ENCODE measurements at regions not wholly inside any gene's neighbourhood (a gene's known extent, or its start where the extent isn't known, plus 50 kb on each side); places are given as distances from the start of the nearest gene placed in this dataset.
A peak's percentile ranks its signal among the peaks of the same experiment; 100 is the strongest.

DNA sequence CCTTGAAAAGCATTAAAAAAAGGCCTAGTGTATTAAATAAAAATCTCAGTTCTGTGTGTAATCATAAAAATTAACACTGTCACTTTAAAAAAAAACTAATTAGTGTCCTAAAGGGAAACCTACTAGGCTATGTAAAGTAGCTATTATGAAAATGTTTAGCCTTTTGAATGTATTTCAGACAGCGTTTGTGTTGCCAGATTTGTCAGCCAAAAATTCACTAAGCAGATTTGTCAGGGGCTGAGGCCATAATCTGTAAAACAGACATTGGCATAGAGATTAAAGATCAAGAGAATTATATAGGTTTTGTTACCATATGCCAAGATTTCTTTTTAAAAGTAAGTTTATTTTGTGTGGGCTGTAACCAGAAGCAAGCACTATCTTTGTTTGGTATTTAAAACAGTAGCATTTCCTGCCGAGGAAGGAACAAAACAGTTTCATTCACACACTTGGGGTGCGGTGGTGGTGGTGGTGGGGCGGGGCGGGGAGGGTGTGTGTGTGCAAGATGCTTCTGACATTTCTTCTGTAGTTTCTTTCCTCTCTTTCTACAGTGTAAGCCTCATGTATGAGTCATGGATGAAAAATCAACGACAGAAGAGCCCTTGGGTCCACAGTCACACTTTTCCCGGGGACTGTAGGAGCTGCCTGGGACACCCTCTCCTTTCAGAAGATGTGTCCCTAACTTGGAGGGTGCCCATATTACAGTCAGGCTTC, 328.5 kb upstream of the FANCL start:
- H3K27me3 ChIP-seq (ENCODE audit: insufficient read depth, low read depth), result no peaks in the 10 kb centered on the region
- H3K9me2 ChIP-seq (ENCODE audit: insufficient read depth), result no peaks in the 10 kb centered on the region
- no peak for TF ChIP-seq EZH2 (IDR thresholded peaks at IDR 0.05; ENCODE audit: low read depth)
- TF ChIP-seq, protein P1, sequence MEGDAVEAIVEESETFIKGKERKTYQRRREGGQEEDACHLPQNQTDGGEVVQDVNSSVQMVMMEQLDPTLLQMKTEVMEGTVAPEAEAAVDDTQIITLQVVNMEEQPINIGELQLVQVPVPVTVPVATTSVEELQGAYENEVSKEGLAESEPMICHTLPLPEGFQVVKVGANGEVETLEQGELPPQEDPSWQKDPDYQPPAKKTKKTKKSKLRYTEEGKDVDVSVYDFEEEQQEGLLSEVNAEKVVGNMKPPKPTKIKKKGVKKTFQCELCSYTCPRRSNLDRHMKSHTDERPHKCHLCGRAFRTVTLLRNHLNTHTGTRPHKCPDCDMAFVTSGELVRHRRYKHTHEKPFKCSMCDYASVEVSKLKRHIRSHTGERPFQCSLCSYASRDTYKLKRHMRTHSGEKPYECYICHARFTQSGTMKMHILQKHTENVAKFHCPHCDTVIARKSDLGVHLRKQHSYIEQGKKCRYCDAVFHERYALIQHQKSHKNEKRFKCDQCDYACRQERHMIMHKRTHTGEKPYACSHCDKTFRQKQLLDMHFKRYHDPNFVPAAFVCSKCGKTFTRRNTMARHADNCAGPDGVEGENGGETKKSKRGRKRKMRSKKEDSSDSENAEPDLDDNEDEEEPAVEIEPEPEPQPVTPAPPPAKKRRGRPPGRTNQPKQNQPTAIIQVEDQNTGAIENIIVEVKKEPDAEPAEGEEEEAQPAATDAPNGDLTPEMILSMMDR (conservative IDR thresholded peaks at IDR 0.05), result no peak
- no peak overlapping the region for H3K27ac ChIP-seq
- intact Hi-C loops (cut with micrococcal nuclease; ENCODE audit: unreplicated experiment), result loop anchor here (2.0 to 10.0 kb wide), 3 partner anchors 65 to 265 kb away; no protein-coding TSS in a partner anchor
- CTCF ChIA-PET, result interaction anchor here (0.7 kb wide), 1 partner anchor 243 kb away, joined by 7 read pairs; no protein-coding TSS in a partner anchor
- H3K79me2 ChIP-seq (ENCODE audit: low read depth), result no peaks in the 10 kb centered on the region
- no peak overlapping the region for H3K4me3 ChIP-seq
- H2AFZ ChIP-seq, result no peak overlapping the region
- no peak overlapping the region for H3K4me2 ChIP-seq
- DNase-seq, result peak in 1 of 2 experiments; percentile 18
- H4K20me1 ChIP-seq (ENCODE audit: insufficient read depth), result no peaks in the 10 kb centered on the region
- no TSS peak for BruUV-seq (replicated peaks)
- no peaks in the 10 kb centered on the region for H3F3A ChIP-seq (ENCODE audit: insufficient read depth, low read depth)
- H3K36me3 ChIP-seq (ENCODE audit: low read depth), result no peaks in the 10 kb centered on the region
- POLR2A ChIA-PET (ENCODE audit: unreplicated experiment), result no interaction called here
- no peaks in the 10 kb centered on the region for H3K4me1 ChIP-seq (replicated peaks; ENCODE audit: insufficient read depth)
- no peaks in the 10 kb centered on the region for H3K9me3 ChIP-seq (ENCODE audit: insufficient read depth, low read depth)

DNA sequence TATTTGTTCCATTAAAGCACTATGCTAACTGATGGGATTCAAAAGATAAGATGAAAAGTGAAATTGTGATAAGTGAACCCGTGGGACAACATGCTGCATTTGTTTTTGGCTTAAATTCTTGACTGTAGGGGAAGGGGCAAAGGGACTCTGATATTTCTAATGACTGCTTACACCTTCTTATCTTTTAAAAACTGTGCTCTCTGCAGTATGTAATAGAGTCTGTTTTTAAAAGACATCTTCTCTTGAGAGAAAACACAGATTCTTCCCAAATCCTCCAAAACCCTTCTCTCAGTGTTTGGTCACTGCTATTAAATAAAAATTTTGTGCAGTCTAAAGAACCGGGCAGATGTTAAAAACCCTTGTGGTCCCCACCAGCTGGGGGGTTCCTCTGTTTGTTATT, 327.8 kb upstream of the FANCL start:
- H3K27ac ChIP-seq, result no peak overlapping the region
- TF ChIP-seq, protein P1 (conservative IDR thresholded peaks at IDR 0.05), result no peak
- TF ChIP-seq EZH2 (IDR thresholded peaks at IDR 0.05; ENCODE audit: low read depth), result no peak
- H3F3A ChIP-seq (ENCODE audit: insufficient read depth, low read depth), result no peaks in the 10 kb centered on the region
- no peaks in the 10 kb centered on the region for H3K27me3 ChIP-seq (ENCODE audit: insufficient read depth, low read depth)
- intact Hi-C loops (cut with micrococcal nuclease; ENCODE audit: unreplicated experiment), result no loop called here
- H2AFZ ChIP-seq, result no peak overlapping the region
- no peak overlapping the region for H3K4me3 ChIP-seq
- no peak for DNase-seq
- no peak overlapping the region for H3K4me2 ChIP-seq
- ChIA-PET CTCF (no interaction called here), POLR2A (ENCODE audit: unreplicated experiment) (no interaction called here)
- no peaks in the 10 kb centered on the region for H3K36me3 ChIP-seq (ENCODE audit: low read depth)
- no peaks in the 10 kb centered on the region for H3K79me2 ChIP-seq (ENCODE audit: low read depth)
- H3K4me1 ChIP-seq (replicated peaks; ENCODE audit: insufficient read depth), result no peaks in the 10 kb centered on the region
- H3K9me3 ChIP-seq (ENCODE audit: insufficient read depth, low read depth), result no peaks in the 10 kb centered on the region
- no peaks in the 10 kb centered on the region for H4K20me1 ChIP-seq (ENCODE audit: insufficient read depth)
- H3K9me2 ChIP-seq (ENCODE audit: insufficient read depth), result no peaks in the 10 kb centered on the region
- BruUV-seq (replicated peaks), result no TSS peak

DNA sequence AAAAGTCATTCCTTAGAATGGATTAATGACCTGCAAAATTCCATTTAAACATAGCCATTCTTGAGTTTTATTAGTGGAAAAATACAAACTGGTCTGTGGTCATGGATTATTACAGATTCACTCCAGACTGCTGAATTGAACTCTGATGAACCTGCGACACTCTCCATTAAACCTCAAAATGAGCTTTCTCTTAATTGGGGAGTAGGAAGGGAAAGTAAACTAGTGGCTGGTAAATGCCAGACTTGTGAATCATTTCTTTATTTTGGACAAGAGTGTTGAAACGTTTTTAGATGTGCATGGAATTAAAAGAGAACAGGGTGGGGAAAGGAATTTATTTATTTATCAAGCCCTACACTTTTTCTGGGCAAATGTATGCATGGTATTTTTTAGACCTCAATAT, 321.2 kb upstream of the FANCL start:
- DNase-seq, result peak in 1 of 2 experiments; percentile 55
- Histone ChIP-seq H3F3A (ENCODE audit: insufficient read depth, low read depth) (no peaks in the 10 kb centered on the region), H3K27ac (no peak overlapping the region), H3K4me1 (replicated peaks; ENCODE audit: insufficient read depth) (peaks cover 7% of the 10 kb centered on the region), H3K4me3 (no peak overlapping the region), H3K9me2 (ENCODE audit: insufficient read depth) (no peaks in the 10 kb centered on the region), H4K20me1 (ENCODE audit: insufficient read depth) (no peaks in the 10 kb centered on the region), H3K9me3 (ENCODE audit: insufficient read depth, low read depth) (no peaks in the 10 kb centered on the region), H3K36me3 (ENCODE audit: low read depth) (no peaks in the 10 kb centered on the region), H2AFZ (no peak overlapping the region), H3K79me2 (ENCODE audit: low read depth) (no peaks in the 10 kb centered on the region), H3K4me2 (0 out of 2 replicates have a peak overlapping the region, but pooled peaks have one; percentile 7), H3K27me3 (ENCODE audit: insufficient read depth, low read depth) (no peaks in the 10 kb centered on the region)
- no TSS peak for BruUV-seq (replicated peaks)
- TF ChIP-seq, protein P1 (conservative IDR thresholded peaks at IDR 0.05), result no peak
- no peak for TF ChIP-seq EZH2 (IDR thresholded peaks at IDR 0.05; ENCODE audit: low read depth)
- intact Hi-C loops (cut with micrococcal nuclease; ENCODE audit: unreplicated experiment), result loop anchor here (5.0 kb wide), 1 partner anchor 805 kb away; no protein-coding TSS in a partner anchor
- ChIA-PET POLR2A (ENCODE audit: unreplicated experiment) (interaction anchor here (0.6 to 0.7 kb wide), 2 partner anchors 9 to 684 kb away, joined by 4 to 8 read pairs; no protein-coding TSS in a partner anchor), CTCF (interaction anchor here (0.6 to 0.7 kb wide), 2 partner anchors 94 to 532 kb away, joined by 3 read pairs; no protein-coding TSS in a partner anchor)

Data from PC-9 (cell line).